B cell (primary cell): ENCODE measurements at regions not wholly inside any gene's neighbourhood (a gene's known extent, or its start where the extent isn't known, plus 50 kb on each side); places are given as distances from the start of the nearest gene placed in this dataset.

Experiments
- ATAC-seq: fragments of 200-7000 bp; cut with Tn5 transposase; one replicate; pipeline ENCODE4 v1.10.0; 2021; ENCODE audit warnings: low read depth, mild to moderate bottlenecking, moderate number of reproducible peaks, moderate library complexity
- CTCF ChIA-PET: fragments of 350-600 bp; sonication (Branson Sonifier 250); formaldehyde crosslinking; loops from one replicate; lab custom pipeline; 2021; ENCODE audit warnings: antibody characterized with exemption, inconsistent platforms; lab: Charles Lee
- POLR2A ChIA-PET: fragments of 350-600 bp; sonication (Branson Sonifier 250); formaldehyde crosslinking; loops from one replicate; lab custom pipeline; 2021; ENCODE audit warnings: antibody characterized with exemption; lab: Charles Lee
- DNase-seq: peaks from one replicate; pipeline ENCODE4 v3.0.0; 2013
- H2AFZ ChIP-seq: 2 replicates; pipeline ENCODE4 v1.6.1; 2012; ENCODE audit warnings: mild to moderate bottlenecking, low read depth, low read length; ENCODE audit not compliant: insufficient read depth, poor library complexity, severe bottlenecking
- H3K27ac ChIP-seq, 2 donors: 1 replicate in 1 of 2; 2 replicates in 1 of 2; pipeline ENCODE4 v1.5.1; 2012 to 2013; ENCODE audit warnings: low read length in 2 of 2, mild to moderate bottlenecking in 2 of 2, moderate library complexity in 1 of 2
- H3K27me3 ChIP-seq, 4 experiments: fragments of 200-600 bp in 1 of 4; sonication (generic) in 1 of 4; replicated peaks in 1 of 4; 1 replicate in 2 of 4; 2 replicates in 2 of 4; pipeline versions ENCODE4 v1.6.1 to v1.7.0; 2013 to 2016; ENCODE audit warnings: low read length in 3 of 4, mild to moderate bottlenecking in 2 of 4, mixed read lengths in 1 of 4, moderate library complexity in 1 of 4; ENCODE audit not compliant: insufficient read depth in 4 of 4, control insufficient read depth in 3 of 4; ENCODE audit errors: control extremely low read depth in 1 of 4
- H3K36me3 ChIP-seq, 2 experiments: replicated peaks in 1 of 2; 1 replicate in 1 of 2; 2 replicates in 1 of 2; pipeline versions ENCODE4 v1.6.1 to v1.7.1; 2013; ENCODE audit warnings: low read length in 1 of 2; ENCODE audit not compliant: insufficient read depth in 2 of 2, control insufficient read depth in 1 of 2; ENCODE audit errors: control extremely low read depth in 1 of 2, extremely low read depth in 1 of 2
- H3K4me1 ChIP-seq, 2 donors: fragments of 200-600 bp in 1 of 2; sonication (generic) in 1 of 2; 1 replicate in 1 of 2; 2 replicates in 1 of 2; pipeline versions ENCODE4 v1.5.1 to v1.6.1; 2013 to 2017; ENCODE audit warnings: low read length in 2 of 2; ENCODE audit not compliant: control insufficient read depth in 2 of 2, insufficient read depth in 2 of 2
- H3K4me2 ChIP-seq: replicated peaks from 2 replicates; pipeline ENCODE3; 2012; ENCODE audit warnings: mild to moderate bottlenecking, low read depth, low read length; ENCODE audit not compliant: poor library complexity, severe bottlenecking
- H3K4me3 ChIP-seq, 5 experiments: fragments of 200-600 bp in 1 of 5; sonication (generic) in 1 of 5; 1 replicate in 3 of 5; 2 replicates in 2 of 5; pipeline versions ENCODE4 v1.5.1 to v1.7.0; 2011 to 2016; ENCODE audit warnings: low read length in 4 of 5, mild to moderate bottlenecking in 4 of 5, low read depth in 2 of 5, control low read depth in 1 of 5, moderate library complexity in 1 of 5; ENCODE audit not compliant: insufficient read depth in 1 of 5; ENCODE audit errors: control extremely low read depth in 1 of 5, extremely low read depth in 1 of 5
- H3K79me2 ChIP-seq: fragments of 200-600 bp; sonication (generic); one replicate; pipeline ENCODE4 v1.6.0; 2016; ENCODE audit warnings: low read length; ENCODE audit not compliant: control insufficient read depth, insufficient read depth
- H3K9ac ChIP-seq: fragments of 200-600 bp; sonication (generic); 2 replicates; pipeline ENCODE4 v1.6.1; 2017; ENCODE audit warnings: mild to moderate bottlenecking, low read length, moderate library complexity
- H3K9me3 ChIP-seq, 3 donors: one replicate each; pipeline versions ENCODE4 v1.6.1 to v1.7.1; 2013; ENCODE audit warnings: low read length in 2 of 3; ENCODE audit not compliant: control insufficient read depth in 2 of 3, insufficient read depth in 1 of 3; ENCODE audit errors: control extremely low read depth in 1 of 3
- H4K20me1 ChIP-seq: 2 replicates; pipeline ENCODE4 v1.6.0; 2012; ENCODE audit warnings: mild to moderate bottlenecking, low read length; ENCODE audit not compliant: insufficient read depth, control insufficient read depth, poor library complexity, severe bottlenecking
- H3K27ac Mint-ChIP-seq: one replicate; pipeline ENCODE4 v1.8.0; 2021; ENCODE audit warnings: mixed read lengths
- H3K27me3 Mint-ChIP-seq: one replicate; pipeline ENCODE4 v1.8.0; 2021; ENCODE audit warnings: mixed read lengths
- H3K4me1 Mint-ChIP-seq: one replicate; pipeline ENCODE4 v1.8.0; 2021; ENCODE audit warnings: mixed read lengths
- H3K4me3 Mint-ChIP-seq: one replicate; pipeline ENCODE4 v1.8.0; 2021; ENCODE audit warnings: mixed read lengths
- H3K9me3 Mint-ChIP-seq: one replicate; pipeline ENCODE4 v1.8.0; 2022; ENCODE audit warnings: mixed read lengths; ENCODE audit not compliant: insufficient read depth
- CTCF ChIP-seq: fragments of 200-600 bp; IDR thresholded peaks from one replicate; pipeline ENCODE4 v1.8.0; 2022; ENCODE audit warnings: antibody characterized with exemption, mild to moderate bottlenecking
- EZH2 ChIP-seq: IDR thresholded peaks from 2 replicates; pipeline ENCODE4 v1.6.1; 2012; ENCODE audit warnings: borderline replicate concordance, low read depth, mild to moderate bottlenecking, moderate library complexity, low read length; ENCODE audit not compliant: insufficient read depth, poor library complexity, severe bottlenecking
- WGBS: methylation state at CpG from one replicate; pipeline ENCODE4 v1.1.5; 2013; ENCODE audit warnings: missing lambda C conversion rate; ENCODE audit not compliant: insufficient coverage; 5-methylcytosine and 5-hydroxymethylcytosine counted together
- intact Hi-C: fragments of 100-400 bp; cut with micrococcal nuclease; formaldehyde crosslinking; loops from one replicate; pipeline ENCODE4 v1.10.0; 2022

GRCh38 chr2:104344985-104345384, 508.9 kb upstream of the POU3F3 start:
- Histone ChIP-seq H3K36me3 (no peaks in the 10 kb centered on the region), H2AFZ (no peak overlapping the region), H3K4me2 (no peak overlapping the region), H4K20me1 (no peaks in the 10 kb centered on the region), H3K9ac (no peak overlapping the region), H3K4me1 (no peaks in the 10 kb centered on the region), H3K79me2 (no peaks in the 10 kb centered on the region), H3K27me3 (no peaks in the 10 kb centered on the region), H3K9me3 (no peaks in the 10 kb centered on the region), H3K27ac (no peak overlapping the region), H3K4me3 (no peak overlapping the region)
- DNase-seq (no peak), ATAC-seq (no peak)
- intact Hi-C loops = no loop called here
- peaks cover 9% of the 10 kb centered on the region for H3K27me3 Mint-ChIP-seq
- H3K9me3 Mint-ChIP-seq = no peaks in the 10 kb centered on the region
- H3K27ac Mint-ChIP-seq = no peak overlapping the region
- no peak for TF ChIP-seq CTCF
- TF ChIP-seq EZH2 = no peak
- ChIA-PET CTCF (no interaction called here), POLR2A (no interaction called here)
- 71% methylated on average over 2 of the region's 2 CpGs for WGBS
- H3K4me3 Mint-ChIP-seq = no peak overlapping the region
- no peaks in the 10 kb centered on the region for H3K4me1 Mint-ChIP-seq

- Histone ChIP-seq H3K27ac (no peak overlapping the region), H3K36me3 (no peaks in the 10 kb centered on the region), H3K4me1 (no peaks in the 10 kb centered on the region), H3K4me3 (no peak overlapping the region), H3K4me2 (no peak overlapping the region), H3K79me2 (no peaks in the 10 kb centered on the region), H3K9me3 (no peaks in the 10 kb centered on the region), H3K27me3 (no peaks in the 10 kb centered on the region), H2AFZ (no peak overlapping the region), H4K20me1 (no peaks in the 10 kb centered on the region), H3K9ac (no peak overlapping the region)
- no peak overlapping the region for H3K4me3 Mint-ChIP-seq
- WGBS = 97% methylated on average over 5 of the region's 5 CpGs
- no peaks in the 10 kb centered on the region for H3K9me3 Mint-ChIP-seq
- ChIA-PET POLR2A (no interaction called here), CTCF (no interaction called here)
- no peaks in the 10 kb centered on the region for H3K27me3 Mint-ChIP-seq
- TF ChIP-seq EZH2 = no peak
- TF ChIP-seq CTCF = no peak
- no peaks in the 10 kb centered on the region for H3K4me1 Mint-ChIP-seq
- intact Hi-C loops = no loop called here
- no peak for DNase-seq
- no peak for ATAC-seq
- no peak overlapping the region for H3K27ac Mint-ChIP-seq
These were observed 495.8 kb upstream of the POU3F3 start for GRCh38 chr2:104358122-104358521.
